Keratinocyte (primary cell): ENCODE measurements at regions not wholly inside any gene's neighbourhood (a gene's known extent, or its start where the extent isn't known, plus 50 kb on each side); places are given as distances from the start of the nearest gene placed in this dataset.
A peak's percentile ranks its signal among the peaks of the same experiment; 100 is the strongest.

Experiments used
- DNase-seq: peaks from one replicate; pipeline ENCODE4 v3.0.0-alpha.2; 2011; ENCODE audit warnings: low read depth, missing footprints, low spot score
- FAIRE-seq: peaks from 2 replicates; lab custom pipeline; 2011; peaks lifted over from hg19 to GRCh38; lab: Jason Lieb, UNC
- H2AFZ ChIP-seq: 2 replicates; pipeline ENCODE4 v1.6.0; 2012; ENCODE audit warnings: low read length, control low read depth, inconsistent platforms; ENCODE audit not compliant: control insufficient read depth
- H3K27ac ChIP-seq: 2 replicates; pipeline ENCODE4 v1.5.1; 2011; ENCODE audit warnings: low read length; ENCODE audit not compliant: control insufficient read depth, insufficient read depth
- H3K27me3 ChIP-seq: 3 replicates; pipeline ENCODE4 v1.6.0; 2011; ENCODE audit warnings: low read length; ENCODE audit not compliant: control insufficient read depth, insufficient read depth; ENCODE audit errors: extremely low read depth
- H3K36me3 ChIP-seq, 2 experiments: 2 replicates in 1 of 2; 3 replicates in 1 of 2; pipeline ENCODE4 v1.5.1; 2011; ENCODE audit warnings: low read length in 2 of 2, mild to moderate bottlenecking in 1 of 2; ENCODE audit not compliant: control insufficient read depth in 2 of 2, insufficient read depth in 2 of 2; ENCODE audit errors: extremely low read depth in 1 of 2
- H3K4me1 ChIP-seq: 3 replicates; pipeline ENCODE4 v1.5.1; 2011; ENCODE audit warnings: low read length; ENCODE audit not compliant: control insufficient read depth, insufficient read depth; ENCODE audit errors: extremely low read depth
- H3K4me2 ChIP-seq: 3 replicates; pipeline ENCODE4 v1.6.0; 2011; ENCODE audit warnings: low read depth, low read length; ENCODE audit not compliant: control insufficient read depth, insufficient read depth; ENCODE audit errors: extremely low read depth
- H3K4me3 ChIP-seq, 3 experiments: fragments of 200-600 bp in 1 of 3; sonication (generic) in 1 of 3; 2 replicates in 2 of 3; 3 replicates in 1 of 3; pipeline ENCODE4 v1.5.1; 2011 to 2016; ENCODE audit warnings: low read length in 3 of 3, mild to moderate bottlenecking in 3 of 3, control low read depth in 2 of 3, inconsistent platforms in 1 of 3, low read depth in 1 of 3, mixed read lengths in 1 of 3, mixed run types in 1 of 3, moderate library complexity in 1 of 3; ENCODE audit not compliant: control insufficient read depth in 2 of 3, insufficient read depth in 2 of 3; ENCODE audit errors: extremely low read depth in 1 of 3
- H3K79me2 ChIP-seq: 2 replicates; pipeline ENCODE4 v1.6.0; 2012; ENCODE audit warnings: low read length; ENCODE audit not compliant: control insufficient read depth, insufficient read depth
- H3K9ac ChIP-seq: 3 replicates; pipeline ENCODE4 v1.6.0; 2011; ENCODE audit warnings: low read length; ENCODE audit not compliant: control insufficient read depth, insufficient read depth; ENCODE audit errors: extremely low read depth
- H3K9me1 ChIP-seq: 3 replicates; pipeline ENCODE4 v1.6.0; 2011; ENCODE audit warnings: low read length; ENCODE audit not compliant: control insufficient read depth, insufficient read depth; ENCODE audit errors: extremely low read depth
- H3K9me3 ChIP-seq: 2 replicates; pipeline ENCODE4 v1.5.1; 2012; ENCODE audit warnings: low read depth, low read length; ENCODE audit not compliant: control insufficient read depth
- H4K20me1 ChIP-seq: 3 replicates; pipeline ENCODE4 v1.6.0; 2011; ENCODE audit warnings: low read length; ENCODE audit not compliant: control insufficient read depth, insufficient read depth; ENCODE audit errors: extremely low read depth
- CTCF ChIP-seq, 3 experiments: IDR thresholded peaks in 1 of 3; conservative IDR thresholded peaks in 1 of 3; optimal IDR thresholded peaks in 1 of 3; 2 replicates in 2 of 3; 3 replicates in 1 of 3; pipeline versions ENCODE3 to v1.5.1; 2011; ENCODE audit warnings: low read length in 3 of 3, mild to moderate bottlenecking in 3 of 3, moderate library complexity in 2 of 3, control low read depth in 1 of 3, inconsistent platforms in 1 of 3; ENCODE audit not compliant: insufficient read depth in 2 of 3; ENCODE audit errors: extremely low read depth in 1 of 3
- EZH2 ChIP-seq: IDR thresholded peaks from one replicate; pipeline ENCODE4 v1.6.1; 2012; ENCODE audit warnings: inconsistent platforms, mild to moderate bottlenecking, low read length, moderate library complexity
- dilution Hi-C: fragments of 300-500 bp; cut with MboI; formaldehyde crosslinking; loops from one replicate; pipeline ENCODE4 v1.7.0; 2020; ENCODE audit warnings: low sequenced_read_pairs; ENCODE audit not compliant: extremely low pct_ligation_motif_present

- H3K79me2 ChIP-seq: no peaks in the 10 kb centered on the region
- no peak overlapping the region for H3K4me2 ChIP-seq
- no peak overlapping the region for H2AFZ ChIP-seq
- no peaks in the 10 kb centered on the region for H4K20me1 ChIP-seq
- no peak overlapping the region for H3K27ac ChIP-seq
- H3K9me1 ChIP-seq: no peaks in the 10 kb centered on the region
- H3K9ac ChIP-seq: no peak overlapping the region
- H3K4me1 ChIP-seq: no peaks in the 10 kb centered on the region
- no peak overlapping the region for H3K4me3 ChIP-seq
- dilution Hi-C loops: no loop called here
- TF ChIP-seq EZH2 (no peak), CTCF (optimal IDR thresholded peaks at IDR 0.05 in 1 of 3, IDR thresholded peaks at IDR 0.05 in 1 of 3, conservative IDR thresholded peaks at IDR 0.05 in 1 of 3; ENCODE audit: extremely low read depth in 1 of 3, insufficient read depth in 2 of 3, low read length in 3 of 3) (no peak)
- no peaks in the 10 kb centered on the region for H3K36me3 ChIP-seq
- H3K27me3 ChIP-seq: no peaks in the 10 kb centered on the region
- FAIRE-seq (no peak), DNase-seq (no peak)
- no peaks in the 10 kb centered on the region for H3K9me3 ChIP-seq
Measured at GRCh38 chr18:41537666-41538065, 417.4 kb upstream of the PIK3C3 start.

- Histone ChIP-seq H3K4me1 (no peaks in the 10 kb centered on the region), H3K9ac (no peak overlapping the region), H3K36me3 (no peaks in the 10 kb centered on the region), H3K9me3 (no peaks in the 10 kb centered on the region), H3K4me3 (no peak overlapping the region), H2AFZ (no peak overlapping the region), H3K27ac (no peak overlapping the region), H3K79me2 (no peaks in the 10 kb centered on the region), H3K27me3 (no peaks in the 10 kb centered on the region), H3K4me2 (no peak overlapping the region), H3K9me1 (no peaks in the 10 kb centered on the region), H4K20me1 (no peaks in the 10 kb centered on the region)
- no peak for FAIRE-seq
- TF ChIP-seq CTCF (optimal IDR thresholded peaks at IDR 0.05 in 1 of 3, IDR thresholded peaks at IDR 0.05 in 1 of 3, conservative IDR thresholded peaks at IDR 0.05 in 1 of 3; ENCODE audit: extremely low read depth in 1 of 3, insufficient read depth in 2 of 3, low read length in 3 of 3): peak in 2 of 3 experiments; percentile 23 to 35
- no peak for TF ChIP-seq EZH2
- no peak for DNase-seq
- dilution Hi-C loops: no loop called here
Measured at GRCh38 chr18:41532344-41533086, 422.5 kb upstream of the PIK3C3 start.
